ENCODE measurements at regions not wholly inside any gene's neighbourhood (a gene's known extent, or its start where the extent isn't known, plus 50 kb on each side); places are given as distances from the start of the nearest gene placed in this dataset.

- Histone ChIP-seq H3K27me3 (ENCODE audit: insufficient read depth, low read length) (no peaks in the 10 kb centered on the region), H3K9ac (ENCODE audit: low read length) (no peak overlapping the region), H3K4me1 (ENCODE audit: insufficient read depth, low read length, severe bottlenecking) (no peaks in the 10 kb centered on the region), H3K79me2 (ENCODE audit: insufficient read depth, low read length) (no peaks in the 10 kb centered on the region), H4K20me1 (ENCODE audit: insufficient read depth, low read length) (no peaks in the 10 kb centered on the region), H3K36me3 (ENCODE audit: insufficient read depth, low read length) (no peaks in the 10 kb centered on the region; the same call in 1 of the 2 replicates), H3K4me3 (ENCODE audit: low read depth, low read length, poor library complexity, severe bottlenecking) (no peak overlapping the region), H3K27ac (ENCODE audit: low read depth, low read length, poor library complexity, severe bottlenecking) (no peak overlapping the region), H3F3A (ENCODE audit: insufficient read depth, low read length) (no peaks in the 10 kb centered on the region), H2AFZ (ENCODE audit: low read length) (no peak overlapping the region), H3K4me2 (ENCODE audit: low read length) (no peak overlapping the region), H3K9me2 (ENCODE audit: low read depth, low read length) (no peaks in the 10 kb centered on the region), H3K9me3 (ENCODE audit: low read length) (no peaks in the 10 kb centered on the region)
- TF ChIP-seq EZH2 (IDR thresholded peaks at IDR 0.05; ENCODE audit: borderline replicate concordance, low read length): no peak
- TF ChIP-seq, protein P1, sequence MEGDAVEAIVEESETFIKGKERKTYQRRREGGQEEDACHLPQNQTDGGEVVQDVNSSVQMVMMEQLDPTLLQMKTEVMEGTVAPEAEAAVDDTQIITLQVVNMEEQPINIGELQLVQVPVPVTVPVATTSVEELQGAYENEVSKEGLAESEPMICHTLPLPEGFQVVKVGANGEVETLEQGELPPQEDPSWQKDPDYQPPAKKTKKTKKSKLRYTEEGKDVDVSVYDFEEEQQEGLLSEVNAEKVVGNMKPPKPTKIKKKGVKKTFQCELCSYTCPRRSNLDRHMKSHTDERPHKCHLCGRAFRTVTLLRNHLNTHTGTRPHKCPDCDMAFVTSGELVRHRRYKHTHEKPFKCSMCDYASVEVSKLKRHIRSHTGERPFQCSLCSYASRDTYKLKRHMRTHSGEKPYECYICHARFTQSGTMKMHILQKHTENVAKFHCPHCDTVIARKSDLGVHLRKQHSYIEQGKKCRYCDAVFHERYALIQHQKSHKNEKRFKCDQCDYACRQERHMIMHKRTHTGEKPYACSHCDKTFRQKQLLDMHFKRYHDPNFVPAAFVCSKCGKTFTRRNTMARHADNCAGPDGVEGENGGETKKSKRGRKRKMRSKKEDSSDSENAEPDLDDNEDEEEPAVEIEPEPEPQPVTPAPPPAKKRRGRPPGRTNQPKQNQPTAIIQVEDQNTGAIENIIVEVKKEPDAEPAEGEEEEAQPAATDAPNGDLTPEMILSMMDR (IDR thresholded peaks at IDR 0.05; ENCODE audit: low read length): no peak
Observed at GRCh38 chrX:55142206-55142918, 53.5 kb downstream of the PAGE2 start.

- no peaks in the 10 kb centered on the region for H3K4me1 ChIP-seq (ENCODE audit: insufficient read depth, low read length, severe bottlenecking)
- TF ChIP-seq EZH2 (IDR thresholded peaks at IDR 0.05; ENCODE audit: borderline replicate concordance, low read length): no peak
- TF ChIP-seq, protein P1 (IDR thresholded peaks at IDR 0.05; ENCODE audit: low read length): no peak
- no peaks in the 10 kb centered on the region for H3K9me3 ChIP-seq (ENCODE audit: low read length)
- no peaks in the 10 kb centered on the region for H3K9me2 ChIP-seq (ENCODE audit: low read depth, low read length)
- H3K36me3 ChIP-seq (ENCODE audit: insufficient read depth, low read length): no peaks in the 10 kb centered on the region; the same call in 1 of the 2 replicates
- no peaks in the 10 kb centered on the region for H4K20me1 ChIP-seq (ENCODE audit: insufficient read depth, low read length)
- no peaks in the 10 kb centered on the region for H3F3A ChIP-seq (ENCODE audit: insufficient read depth, low read length)
- H3K27ac ChIP-seq (ENCODE audit: low read depth, low read length, poor library complexity, severe bottlenecking): no peak overlapping the region
- no peak overlapping the region for H3K4me2 ChIP-seq (ENCODE audit: low read length)
- H2AFZ ChIP-seq (ENCODE audit: low read length): no peak overlapping the region
- H3K9ac ChIP-seq (ENCODE audit: low read length): no peak overlapping the region
- no peaks in the 10 kb centered on the region for H3K27me3 ChIP-seq (ENCODE audit: insufficient read depth, low read length)
- H3K4me3 ChIP-seq (ENCODE audit: low read depth, low read length, poor library complexity, severe bottlenecking): no peak overlapping the region
- H3K79me2 ChIP-seq (ENCODE audit: insufficient read depth, low read length): no peaks in the 10 kb centered on the region
Observed at GRCh38 chrX:55142919-55143310, 54.1 kb downstream of the PAGE2 start.

GRCh38 chrX:55143621-55144020 is 54.8 kb downstream of the PAGE2 start:
- no peak overlapping the region for H3K4me3 ChIP-seq (ENCODE audit: low read depth, low read length, poor library complexity, severe bottlenecking)
- H3K9me2 ChIP-seq (ENCODE audit: low read depth, low read length): no peaks in the 10 kb centered on the region
- no peaks in the 10 kb centered on the region; the same call in 1 of the 2 replicates for H3K36me3 ChIP-seq (ENCODE audit: insufficient read depth, low read length)
- no peak overlapping the region for H3K4me2 ChIP-seq (ENCODE audit: low read length)
- H3K27ac ChIP-seq (ENCODE audit: low read depth, low read length, poor library complexity, severe bottlenecking): no peak overlapping the region
- no peaks in the 10 kb centered on the region for H3F3A ChIP-seq (ENCODE audit: insufficient read depth, low read length)
- H4K20me1 ChIP-seq (ENCODE audit: insufficient read depth, low read length): no peaks in the 10 kb centered on the region
- H3K79me2 ChIP-seq (ENCODE audit: insufficient read depth, low read length): no peaks in the 10 kb centered on the region
- no peaks in the 10 kb centered on the region for H3K27me3 ChIP-seq (ENCODE audit: insufficient read depth, low read length)
- TF ChIP-seq EZH2 (IDR thresholded peaks at IDR 0.05; ENCODE audit: borderline replicate concordance, low read length): no peak
- H3K9me3 ChIP-seq (ENCODE audit: low read length): no peaks in the 10 kb centered on the region
- H2AFZ ChIP-seq (ENCODE audit: low read length): no peak overlapping the region
- no peak overlapping the region for H3K9ac ChIP-seq (ENCODE audit: low read length)
- no peaks in the 10 kb centered on the region for H3K4me1 ChIP-seq (ENCODE audit: insufficient read depth, low read length, severe bottlenecking)

DNA sequence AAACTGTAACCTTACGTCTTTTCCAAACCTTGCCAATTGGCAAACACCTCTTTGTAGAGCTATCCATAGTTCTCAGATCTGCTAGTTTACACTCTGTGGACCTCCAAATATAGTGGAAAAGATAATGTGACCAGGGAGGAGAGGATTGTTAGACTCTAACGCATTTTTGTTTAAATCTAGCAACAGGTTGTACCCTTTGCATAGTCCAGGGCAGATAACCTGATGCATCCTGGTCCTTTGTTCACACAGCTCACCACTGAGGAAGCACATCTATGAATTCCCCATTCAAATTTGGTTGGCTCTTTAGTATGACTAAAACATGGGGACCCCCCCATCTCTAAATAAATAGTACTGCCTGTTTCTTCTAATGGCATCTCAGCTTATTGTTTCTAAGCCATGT is 55.9 kb downstream of the PAGE2 start:
- no peak overlapping the region for H2AFZ ChIP-seq (ENCODE audit: low read length)
- H3K9me2 ChIP-seq (ENCODE audit: low read depth, low read length): no peaks in the 10 kb centered on the region
- H3K36me3 ChIP-seq (ENCODE audit: insufficient read depth, low read length): no peaks in the 10 kb centered on the region; the same call in 1 of the 2 replicates
- no peaks in the 10 kb centered on the region for H4K20me1 ChIP-seq (ENCODE audit: insufficient read depth, low read length)
- H3K27me3 ChIP-seq (ENCODE audit: insufficient read depth, low read length): no peaks in the 10 kb centered on the region
- no peaks in the 10 kb centered on the region for H3F3A ChIP-seq (ENCODE audit: insufficient read depth, low read length)
- H3K4me3 ChIP-seq (ENCODE audit: low read depth, low read length, poor library complexity, severe bottlenecking): no peak overlapping the region
- TF ChIP-seq EZH2 (IDR thresholded peaks at IDR 0.05; ENCODE audit: borderline replicate concordance, low read length): no peak
- TF ChIP-seq, protein P1 (IDR thresholded peaks at IDR 0.05; ENCODE audit: low read length): no peak
- H3K9me3 ChIP-seq (ENCODE audit: low read length): no peaks in the 10 kb centered on the region
- H3K4me2 ChIP-seq (ENCODE audit: low read length): no peak overlapping the region
- no peak overlapping the region for H3K9ac ChIP-seq (ENCODE audit: low read length)
- no peaks in the 10 kb centered on the region for H3K4me1 ChIP-seq (ENCODE audit: insufficient read depth, low read length, severe bottlenecking)
- no peak overlapping the region for H3K27ac ChIP-seq (ENCODE audit: low read depth, low read length, poor library complexity, severe bottlenecking)
- H3K79me2 ChIP-seq (ENCODE audit: insufficient read depth, low read length): no peaks in the 10 kb centered on the region
